Posterior vena cava (tissue), 2 donors: ENCODE measurements at regions not wholly inside any gene's neighbourhood (a gene's known extent, or its start where the extent isn't known, plus 50 kb on each side); places are given as distances from the start of the nearest gene placed in this dataset.

Experiments used
- DNase-seq: peaks from one replicate; pipeline ENCODE4 v3.0.0-alpha.2; 2020; ENCODE audit warnings: low spot score
- intact Hi-C, 2 donors: fragments of 100-400 bp; cut with DNase I; formaldehyde crosslinking; loops; one replicate each; pipeline versions ENCODE4 v1.14.1 to v1.14.2; 2022 to 2023
- donor health status: DM: yes; HTN: yes; CAD: no.
- donor health status: DM: yes; HTN: yes; CAD: no.

GRCh38 chr11:113587308-113587739 is 112.1 kb upstream of the DRD2 start:
- intact Hi-C loops = no loop called here
- no peak for DNase-seq

DNA sequence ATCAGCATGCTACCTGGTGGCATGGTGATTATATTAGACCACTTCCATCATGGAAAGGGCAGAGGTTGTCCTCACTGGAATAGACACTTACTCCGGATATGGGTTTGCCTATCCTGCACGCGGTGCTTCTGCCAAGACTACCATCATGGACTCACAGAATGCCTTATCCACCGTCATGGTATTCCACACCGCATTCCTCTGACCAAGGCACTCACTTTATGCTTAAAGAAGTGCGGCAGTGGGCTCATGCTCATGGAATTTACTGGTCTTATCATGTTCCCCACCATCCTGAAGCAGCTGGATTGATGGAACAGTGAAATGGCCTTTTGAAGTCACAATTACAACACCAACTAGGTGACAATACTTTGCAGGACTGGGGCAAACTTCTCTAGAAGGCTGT is 109.2 kb upstream of the DRD2 start:
- intact Hi-C loops = no loop called here

GRCh38 chr11:113581713-113582112 is 106.5 kb upstream of the DRD2 start:
- DNase-seq = no peak
- intact Hi-C loops = no loop called here

More for the DNA sequence above, 109.2 kb upstream of the DRD2 start:
- no peak for DNase-seq

DNA sequence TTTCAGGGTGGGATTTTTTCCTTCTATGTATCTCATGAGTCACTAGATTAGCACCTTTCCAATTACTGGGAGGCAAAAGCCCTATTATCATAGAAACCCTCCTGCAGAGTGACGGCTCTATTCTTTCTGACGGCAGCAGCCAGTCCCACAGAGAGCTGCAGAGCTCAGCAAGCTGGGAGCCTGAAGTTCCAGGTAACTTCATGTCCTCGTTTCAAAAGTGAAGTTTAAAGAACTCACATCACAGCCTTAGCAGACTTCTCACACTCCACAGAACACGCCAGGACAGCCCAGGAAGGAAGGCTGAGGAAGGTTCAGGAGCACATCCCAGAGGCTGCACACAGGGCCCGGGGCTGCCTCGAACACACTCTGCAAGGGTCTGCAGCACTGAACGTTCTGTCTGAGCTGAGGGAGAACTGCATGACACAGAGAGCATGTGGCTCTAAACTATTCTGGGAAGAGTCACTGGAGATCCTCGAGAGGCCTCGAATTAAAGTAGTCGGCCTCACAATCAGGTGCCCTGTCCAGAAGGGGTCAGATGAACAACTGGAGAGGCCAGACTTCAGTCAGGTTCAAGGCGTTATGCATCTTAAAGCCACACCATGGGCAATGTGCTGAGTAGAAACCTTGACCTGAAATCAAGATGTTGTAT is 104.2 kb upstream of the DRD2 start:
- DNase-seq = no peak
- intact Hi-C loops = no loop called here

- intact Hi-C loops = no loop called here
- DNase-seq = no peak
Measured at GRCh38 chr11:113578715-113579250, 103.6 kb upstream of the DRD2 start.

DNA sequence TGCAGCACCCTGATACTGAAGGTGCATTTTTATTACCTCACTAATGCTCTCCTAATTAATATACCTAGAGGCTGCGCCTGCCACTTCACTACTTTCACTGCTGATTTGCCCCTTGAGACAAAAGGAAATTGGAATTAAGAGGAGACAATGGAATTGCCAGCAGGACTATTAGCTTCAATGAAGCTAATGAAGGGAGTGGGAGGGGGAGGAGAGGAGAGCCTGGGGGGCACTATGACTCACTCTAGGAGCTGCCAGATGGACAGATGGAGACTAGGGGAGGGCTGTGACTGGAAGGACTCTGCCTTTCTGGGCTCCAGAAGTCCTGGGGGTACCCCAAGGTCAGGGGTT is 102.8 kb upstream of the DRD2 start:
- intact Hi-C loops = no loop called here
- no peak for DNase-seq

DNA sequence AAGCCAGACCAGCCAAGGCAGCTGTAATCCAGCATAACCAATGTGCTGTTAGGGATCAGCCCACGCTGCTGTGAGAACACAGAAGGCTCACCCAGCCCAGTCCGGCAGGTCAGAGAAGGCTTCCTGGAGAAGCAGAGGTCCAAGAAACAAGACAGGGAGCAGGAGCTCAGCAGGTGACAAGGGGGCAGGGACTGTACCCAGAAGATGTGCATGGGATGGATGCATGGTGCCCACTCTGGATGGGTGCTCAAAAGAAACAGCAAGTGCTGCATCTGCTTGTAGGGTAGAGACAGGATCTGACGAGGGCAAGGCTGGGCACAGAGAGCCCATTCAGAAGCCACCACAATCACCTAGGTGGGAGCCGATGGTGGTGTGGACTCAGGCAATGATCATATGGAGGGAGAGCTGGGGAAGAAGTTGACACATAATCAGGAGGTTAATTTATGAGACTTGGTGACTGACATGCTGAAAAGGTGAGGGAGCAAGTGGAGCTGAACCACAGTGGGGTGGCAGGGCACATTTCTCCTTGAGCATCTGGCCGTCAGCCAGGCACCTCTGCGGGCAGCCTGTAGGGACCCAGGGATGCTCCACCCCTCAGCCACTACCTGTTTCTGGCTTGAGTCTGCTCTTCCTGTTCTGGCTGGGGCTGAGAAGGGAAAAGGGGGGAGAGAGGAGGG is 102.3 kb upstream of the DRD2 start:
- intact Hi-C loops = no loop called here

GRCh38 chr11:113574586-113574985 is 99.4 kb upstream of the DRD2 start:
- no peak for DNase-seq
- intact Hi-C loops = no loop called here

More for the DNA sequence above, 102.3 kb upstream of the DRD2 start:
- DNase-seq = no peak

GRCh38 chr11:113574171-113574570 is 99.0 kb upstream of the DRD2 start:
- DNase-seq = no peak
- intact Hi-C loops = no loop called here

DNA sequence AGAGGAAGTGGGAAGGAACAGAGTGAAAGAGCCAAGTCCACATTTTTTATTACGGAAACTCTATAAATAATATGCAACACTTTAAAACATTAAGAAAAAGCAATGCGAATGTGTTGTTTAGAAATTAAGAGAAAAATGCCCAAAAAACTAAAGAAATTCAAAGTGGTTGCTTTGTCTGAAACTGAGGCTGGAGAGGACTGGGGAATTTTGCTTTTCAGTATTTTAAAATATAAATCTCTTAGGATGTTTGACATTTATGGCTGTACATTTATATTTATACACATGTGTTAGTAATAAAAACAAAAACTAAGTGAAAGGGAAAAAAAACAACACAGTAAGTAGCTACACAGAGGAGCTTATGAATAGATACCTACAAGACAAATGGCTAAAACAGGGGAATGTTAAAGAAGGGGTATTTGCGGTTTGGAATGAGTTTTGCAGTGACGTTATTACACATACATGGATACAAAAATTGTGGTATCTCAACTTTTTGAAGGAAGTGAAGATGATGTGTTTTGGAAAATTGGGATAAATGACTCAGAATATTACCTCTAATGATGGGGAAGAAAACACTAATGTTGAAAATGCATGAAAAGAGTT is 97.0 kb upstream of the DRD2 start:
- intact Hi-C loops = no loop called here
- DNase-seq = no peak

DNA sequence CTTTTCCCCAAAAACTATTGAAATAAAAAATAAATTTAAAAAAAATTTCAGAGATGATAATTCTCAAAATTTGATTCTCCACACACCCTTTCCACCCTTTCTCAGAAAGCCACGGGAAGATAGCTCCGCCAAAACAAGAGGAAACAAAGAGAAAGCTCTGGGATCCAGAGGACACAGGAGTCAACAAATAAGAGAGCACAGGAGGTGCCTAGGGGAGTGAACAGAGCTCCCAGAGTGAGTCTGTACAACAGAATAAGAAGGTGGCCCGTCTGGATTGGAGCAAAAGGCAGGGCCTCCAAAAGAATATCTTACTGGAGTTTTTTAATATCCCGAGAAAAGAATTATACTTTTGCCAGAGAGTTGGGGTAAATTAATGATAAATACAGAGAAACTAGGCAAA is 96.3 kb upstream of the DRD2 start:
- no peak for DNase-seq
- intact Hi-C loops = no loop called here

- intact Hi-C loops = no loop called here
- DNase-seq = no peak
Measured at GRCh38 chr11:113570906-113571305, 95.7 kb upstream of the DRD2 start.

DNA sequence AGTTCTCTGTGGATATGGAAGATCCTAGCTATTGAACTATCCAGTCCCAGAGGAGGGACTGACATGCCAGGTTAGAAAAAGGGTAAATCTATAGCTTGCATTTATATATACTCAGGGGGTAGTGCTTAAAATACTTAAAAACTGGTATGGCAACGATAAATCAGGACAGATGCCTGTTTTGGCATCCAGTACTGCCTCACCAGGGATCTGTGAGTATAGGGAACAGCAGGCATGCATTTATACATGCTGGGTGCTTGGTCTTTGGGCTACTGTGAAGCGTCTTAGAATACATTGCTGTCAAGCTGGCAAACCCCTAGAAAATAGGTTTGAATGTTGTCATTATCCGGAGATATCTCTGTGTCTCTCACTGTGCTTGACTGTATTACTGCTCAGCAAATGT is 94.2 kb upstream of the DRD2 start:
- no peak for DNase-seq
- intact Hi-C loops = no loop called here

- intact Hi-C loops = no loop called here
Measured at GRCh38 chr11:113568566-113568965, 93.4 kb upstream of the DRD2 start.

GRCh38 chr11:113567867-113568544 is 92.8 kb upstream of the DRD2 start:
- intact Hi-C loops = no loop called here
- no peak for DNase-seq

More at GRCh38 chr11:113568566-113568965, 93.4 kb upstream of the DRD2 start:
- DNase-seq = no peak

GRCh38 chr11:113567097-113567496 is 91.9 kb upstream of the DRD2 start:
- DNase-seq = no peak
- intact Hi-C loops = no loop called here

GRCh38 chr11:113564527-113565130 is 89.4 kb upstream of the DRD2 start:
- intact Hi-C loops = loop anchor here in 1 of 2 donors (5.0 kb wide), 1 partner anchor 222 kb away; no protein-coding TSS in a partner anchor
- no peak for DNase-seq

DNA sequence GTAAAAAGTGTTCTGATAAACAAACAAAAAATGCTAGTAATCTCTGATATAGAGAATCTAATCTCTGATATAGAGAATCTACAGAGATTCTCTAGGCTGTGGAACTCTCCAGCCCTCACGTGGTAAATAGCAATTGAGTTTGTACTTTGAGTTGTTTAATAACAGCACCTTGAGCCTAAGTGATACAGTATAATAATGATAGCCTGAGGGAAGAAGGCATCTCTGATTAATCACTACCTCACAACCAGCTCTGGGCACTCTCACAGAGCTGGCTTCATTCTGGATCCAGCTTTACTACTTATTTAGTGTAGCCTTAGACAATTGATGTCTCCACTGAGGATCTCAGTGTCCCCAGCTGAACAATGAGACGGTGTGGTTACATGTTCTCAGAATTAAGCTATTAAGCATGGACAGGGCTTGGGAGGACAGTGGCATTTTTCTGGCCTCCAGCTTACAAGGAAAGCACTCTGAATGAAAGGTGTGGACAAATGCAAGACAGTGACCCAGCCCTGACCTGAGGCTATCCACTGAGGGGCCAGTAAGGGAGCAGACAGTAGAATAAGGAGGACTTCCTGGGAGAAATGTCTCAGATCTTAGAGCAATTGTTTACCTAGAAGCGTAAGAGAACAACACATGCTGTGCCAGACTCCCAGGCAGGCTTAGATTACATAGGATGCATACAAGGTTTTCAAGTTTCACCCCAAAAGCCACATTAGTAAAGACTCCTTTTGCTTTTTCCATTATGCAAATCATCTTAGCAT is 88.7 kb upstream of the DRD2 start:
- no peak for DNase-seq
- intact Hi-C loops = loop anchor here in 1 of 2 donors (5.0 kb wide), 1 partner anchor 222 kb away; no protein-coding TSS in a partner anchor

DNA sequence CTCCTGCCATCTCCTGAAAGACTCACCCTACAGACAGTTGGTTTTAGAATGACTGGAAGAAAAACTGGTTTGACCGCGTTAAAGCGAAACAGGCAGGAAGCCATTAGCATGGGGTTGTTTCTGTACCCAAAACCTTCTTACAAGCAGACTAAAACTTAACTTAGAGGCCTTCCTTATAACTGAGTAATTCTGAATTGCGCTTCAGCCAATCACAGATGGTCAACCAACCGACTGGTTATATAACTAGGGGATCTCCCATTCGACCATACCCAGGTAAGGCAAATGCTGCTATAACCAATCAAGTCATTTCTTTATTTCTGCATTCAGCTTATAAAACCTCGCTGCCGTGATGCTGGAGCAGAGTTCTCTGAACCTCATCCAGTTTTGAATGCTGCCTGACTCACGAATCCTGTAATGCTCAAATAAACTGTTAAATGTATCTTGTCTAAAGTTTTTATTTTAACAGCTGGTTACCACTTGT is 87.8 kb upstream of the DRD2 start:
- DNase-seq = no peak
- intact Hi-C loops = loop anchor here in 1 of 2 donors (5.0 kb wide), 1 partner anchor 221 kb away; no protein-coding TSS in a partner anchor
